ENCODE measurements at regions not wholly inside any gene's neighbourhood (a gene's known extent, or its start where the extent isn't known, plus 50 kb on each side); places are given as distances from the start of the nearest gene placed in this dataset.

- Histone ChIP-seq H3K36me3 (ENCODE audit: control insufficient read depth, insufficient read depth, low read length) (no peaks in the 10 kb centered on the region), H3K27ac (ENCODE audit: low read length) (no peak overlapping the region), H3K4me1 (ENCODE audit: control insufficient read depth, insufficient read depth, low read length) (no peaks in the 10 kb centered on the region), H3K4me3 (ENCODE audit: low read depth in 2 of 2, low read length in 2 of 2) (no peak overlapping the region), H3K9me3 (ENCODE audit: control insufficient read depth, insufficient read depth, low read depth, low read length) (no peaks in the 10 kb centered on the region), H3K27me3 (ENCODE audit: control insufficient read depth, insufficient read depth, low read length) (0 out of 2 replicates have a peak, but pooled peaks cover 6% of the 10 kb centered on the region)
- TF ChIP-seq, protein P1, sequence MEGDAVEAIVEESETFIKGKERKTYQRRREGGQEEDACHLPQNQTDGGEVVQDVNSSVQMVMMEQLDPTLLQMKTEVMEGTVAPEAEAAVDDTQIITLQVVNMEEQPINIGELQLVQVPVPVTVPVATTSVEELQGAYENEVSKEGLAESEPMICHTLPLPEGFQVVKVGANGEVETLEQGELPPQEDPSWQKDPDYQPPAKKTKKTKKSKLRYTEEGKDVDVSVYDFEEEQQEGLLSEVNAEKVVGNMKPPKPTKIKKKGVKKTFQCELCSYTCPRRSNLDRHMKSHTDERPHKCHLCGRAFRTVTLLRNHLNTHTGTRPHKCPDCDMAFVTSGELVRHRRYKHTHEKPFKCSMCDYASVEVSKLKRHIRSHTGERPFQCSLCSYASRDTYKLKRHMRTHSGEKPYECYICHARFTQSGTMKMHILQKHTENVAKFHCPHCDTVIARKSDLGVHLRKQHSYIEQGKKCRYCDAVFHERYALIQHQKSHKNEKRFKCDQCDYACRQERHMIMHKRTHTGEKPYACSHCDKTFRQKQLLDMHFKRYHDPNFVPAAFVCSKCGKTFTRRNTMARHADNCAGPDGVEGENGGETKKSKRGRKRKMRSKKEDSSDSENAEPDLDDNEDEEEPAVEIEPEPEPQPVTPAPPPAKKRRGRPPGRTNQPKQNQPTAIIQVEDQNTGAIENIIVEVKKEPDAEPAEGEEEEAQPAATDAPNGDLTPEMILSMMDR (IDR thresholded peaks at IDR 0.05) = no peak
- TF ChIP-seq REST (IDR thresholded peaks at IDR 0.05; ENCODE audit: insufficient read depth in 1 of 2, low read depth in 2 of 2, low read length in 1 of 2) (no peak), POLR2AphosphoS5 (IDR thresholded peaks at IDR 0.05; ENCODE audit: low read depth, low read length) (no peak), SIN3A (IDR thresholded peaks at IDR 0.05; ENCODE audit: borderline replicate concordance, insufficient read depth, low read depth, low read length) (no peak), TCF7L2 (IDR thresholded peaks at IDR 0.05; ENCODE audit: low read depth, low read length) (no peak)
- BruUV-seq (replicated peaks) = no TSS peak
- intact Hi-C loops (cut with micrococcal nuclease; ENCODE audit: unreplicated experiment) = loop anchor here (2.0 kb wide), 1 partner anchor 58 kb away; the partner anchor contains the start of gene COL13A1
- CTCF ChIA-PET = interaction anchor here (1.2 to 1.9 kb wide), 2 partner anchors 97 to 173 kb away, joined by 3 to 4 read pairs; no protein-coding TSS in a partner anchor
- ATAC-seq (no peak), DNase-seq (ENCODE audit: low read depth, low spot score) (no peak)
- in situ Hi-C loops (cut with HindIII; ENCODE audit: low pct_unique_long_range_greater_than_20kb, low sequenced_read_pairs) = no loop called here
- POLR2A ChIA-PET = no interaction called here
Observed at GRCh38 chr10:69742356-69742695, 59.4 kb upstream of the COL13A1 start.

DNA sequence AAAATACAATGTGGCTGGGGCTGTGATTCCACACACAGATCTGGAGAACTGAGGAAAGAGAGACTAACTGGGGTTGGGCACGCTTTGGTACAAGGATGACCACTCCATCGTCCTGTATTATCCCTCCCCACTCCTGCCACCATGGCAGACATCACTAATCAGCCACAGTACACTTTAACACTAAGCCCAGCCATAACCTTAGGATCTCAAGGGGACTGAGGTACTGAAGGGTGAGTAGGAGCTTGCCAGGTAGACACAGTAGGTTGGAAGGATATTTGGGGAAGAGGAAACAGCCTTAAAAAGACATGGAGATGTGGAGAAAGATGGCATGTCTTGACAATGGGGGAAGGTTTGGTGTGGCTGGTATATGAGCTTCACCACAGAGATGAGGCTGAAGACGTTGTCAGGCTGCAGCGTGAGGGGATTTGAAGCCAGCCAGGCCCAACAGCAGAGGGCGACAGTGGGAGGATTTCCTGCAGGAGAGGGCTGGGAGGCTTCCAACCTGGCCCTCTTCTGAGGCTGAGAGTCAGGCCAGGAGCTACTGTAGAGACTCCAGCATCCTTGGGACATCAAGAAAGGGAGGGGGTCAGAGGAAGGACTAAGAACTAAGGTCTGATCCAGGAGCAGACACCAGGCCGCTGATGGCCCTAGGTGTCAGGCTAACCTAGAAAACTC is 58.6 kb upstream of the COL13A1 start:
- no peaks in the 10 kb centered on the region for H3K36me3 ChIP-seq (ENCODE audit: control insufficient read depth, insufficient read depth, low read length)
- intact Hi-C loops (cut with micrococcal nuclease; ENCODE audit: unreplicated experiment) (loop anchor here (2.0 kb wide), 1 partner anchor 58 kb away; the partner anchor contains the start of gene COL13A1), in situ Hi-C loops (cut with HindIII; ENCODE audit: low pct_unique_long_range_greater_than_20kb, low sequenced_read_pairs) (no loop called here)
- H3K4me1 ChIP-seq (ENCODE audit: control insufficient read depth, insufficient read depth, low read length) = no peaks in the 10 kb centered on the region
- no peak overlapping the region for H3K27ac ChIP-seq (ENCODE audit: low read length)
- ATAC-seq (peak; percentile 75), DNase-seq (ENCODE audit: low read depth, low spot score) (no peak)
- H3K9me3 ChIP-seq (ENCODE audit: control insufficient read depth, insufficient read depth, low read depth, low read length) = no peaks in the 10 kb centered on the region
- ChIA-PET POLR2A (no interaction called here), CTCF (interaction anchor here (0.6 to 1.9 kb wide), 6 partner anchors 12 to 172 kb away, joined by 3 to 6 read pairs (median 4); no protein-coding TSS in a partner anchor)
- no peak overlapping the region for H3K4me3 ChIP-seq (ENCODE audit: low read depth in 2 of 2, low read length in 2 of 2)
- TF ChIP-seq, protein P1 (IDR thresholded peaks at IDR 0.05) = no peak; the same call in 1 of the 2 replicates
- TF ChIP-seq TCF7L2 (IDR thresholded peaks at IDR 0.05; ENCODE audit: low read depth, low read length) (no peak), POLR2AphosphoS5 (IDR thresholded peaks at IDR 0.05; ENCODE audit: low read depth, low read length) (no peak), REST (IDR thresholded peaks at IDR 0.05; ENCODE audit: insufficient read depth in 1 of 2, low read depth in 2 of 2, low read length in 1 of 2) (no peak), SIN3A (IDR thresholded peaks at IDR 0.05; ENCODE audit: borderline replicate concordance, insufficient read depth, low read depth, low read length) (no peak)
- BruUV-seq (replicated peaks) = no TSS peak
- H3K27me3 ChIP-seq (ENCODE audit: control insufficient read depth, insufficient read depth, low read length) = 0 out of 2 replicates have a peak, but pooled peaks cover 6% of the 10 kb centered on the region

Data from Panc1 (cell line).